Spleen (tissue), 7 donors: ENCODE measurements at regions not wholly inside any gene's neighbourhood (a gene's known extent, or its start where the extent isn't known, plus 50 kb on each side); places are given as distances from the start of the nearest gene placed in this dataset.

ENCODE experiments used
- CTCF ChIP-seq, 11 experiments: fragments of 200-600 bp in 7 of 11; fragments of 450-650 bp in 4 of 11; sonication (generic) in 4 of 11; IDR thresholded peaks in 8 of 11; conservative IDR thresholded peaks in 3 of 11; 1 replicate in 7 of 11; 2 replicates in 4 of 11; pipeline versions ENCODE4 v1.4.0 to v1.8.0; 2016 to 2021; ENCODE audit warnings: antibody characterized with exemption in 11 of 11, inconsistent platforms in 4 of 11, mild to moderate bottlenecking in 1 of 11
- POLR2AphosphoS5 ChIP-seq, 3 donors: sonication (generic); formaldehyde crosslinking; IDR thresholded peaks; one replicate each; pipeline ENCODE4 v1.5.1; 2017; ENCODE audit warnings: antibody characterized with exemption in 3 of 3
- donor health status: DM: no; HTN: no; CAD: no; lungs with moderate emphysema.
- donor health status: DM: no; HTN: no; CAD: no.
- donor health status: DM: no; HTN: no; CAD: no.

- no peak for TF ChIP-seq POLR2AphosphoS5 (IDR thresholded peaks at IDR 0.05)
- no peak for TF ChIP-seq CTCF (IDR thresholded peaks at IDR 0.05 in 8 of 11, conservative IDR thresholded peaks at IDR 0.05 in 3 of 11)
These were observed 1077.7 kb upstream of the SLC10A2 start for GRCh38 chr13:104143760-104144416.
